Neural cell (in vitro differentiated cells): ENCODE measurements at regions not wholly inside any gene's neighbourhood (a gene's known extent, or its start where the extent isn't known, plus 50 kb on each side); places are given as distances from the start of the nearest gene placed in this dataset.
"Not testable (repeated sequence)": the region's sequence is repeated elsewhere in the genome, so short reads cannot be mapped to it uniquely, and the experiment has no call there.

Experiments
- H2AFZ ChIP-seq: fragments of 200-600, 300-800 bp; sonication (generic), shearing (Covaris generic); 2 replicates; pipeline ENCODE4 v1.6.0; 2014; ENCODE audit warnings: low read depth, mild to moderate bottlenecking, antibody characterized with exemption, low read length, moderate library complexity
- H3F3A ChIP-seq: fragments of 200-600 bp; shearing (Covaris generic); 2 replicates; pipeline ENCODE4 v1.6.1; 2016; ENCODE audit warnings: mild to moderate bottlenecking, moderate library complexity, mixed read lengths, antibody characterized with exemption, low read length; ENCODE audit not compliant: insufficient read depth, poor library complexity, severe bottlenecking
- H3K27ac ChIP-seq: fragments of 200-600, 300-800 bp; sonication (generic), shearing (Covaris generic); 2 replicates; pipeline ENCODE4 v1.5.1; 2014; ENCODE audit warnings: mild to moderate bottlenecking, low read length, moderate library complexity
- H3K27me3 ChIP-seq: fragments of 300-800, 200-600 bp; sonication (generic), shearing (Covaris generic); 2 replicates; pipeline ENCODE4 v1.6.0; 2014; ENCODE audit warnings: mild to moderate bottlenecking, low read depth, low read length, moderate library complexity; ENCODE audit not compliant: insufficient read depth
- H3K36me3 ChIP-seq: fragments of 300-800, 200-600 bp; sonication (generic), shearing (Covaris generic); 2 replicates; pipeline ENCODE4 v1.5.1; 2014; ENCODE audit warnings: mild to moderate bottlenecking, antibody characterized with exemption, low read length, moderate library complexity; ENCODE audit not compliant: insufficient read depth
- H3K4me2 ChIP-seq: fragments of 300-800, 200-600 bp; sonication (generic), shearing (Covaris generic); 2 replicates; pipeline ENCODE4 v1.6.0; 2014; ENCODE audit warnings: mild to moderate bottlenecking, low read length
- H3K4me3 ChIP-seq: fragments of 300-800, 200-600 bp; sonication (generic), shearing (Covaris generic); 2 replicates; pipeline ENCODE4 v1.5.1; 2014; ENCODE audit warnings: mild to moderate bottlenecking, low read length, moderate library complexity
- H3K79me2 ChIP-seq: fragments of 200-600 bp; shearing (Covaris generic); replicated peaks from 2 replicates; pipeline ENCODE4 v1.6.0; 2014; ENCODE audit warnings: mild to moderate bottlenecking, low read length, moderate library complexity; ENCODE audit not compliant: insufficient read depth
- H3K9ac ChIP-seq: fragments of 300-800, 200-600 bp; sonication (generic), shearing (Covaris generic); 2 replicates; pipeline ENCODE4 v1.6.1; 2016; ENCODE audit warnings: mild to moderate bottlenecking, low read length, mixed read lengths
- H3K9me2 ChIP-seq: fragments of 200-600 bp; shearing (Covaris generic); 2 replicates; pipeline ENCODE4 v1.6.1; 2016; ENCODE audit warnings: mild to moderate bottlenecking, low read length, mixed read lengths; ENCODE audit not compliant: insufficient read depth
- H3K9me3 ChIP-seq: fragments of 200-600, 300-800 bp; sonication (generic), shearing (Covaris generic); 2 replicates; pipeline ENCODE4 v1.6.1; 2016; ENCODE audit warnings: mild to moderate bottlenecking, mixed run types, low read length, moderate library complexity, mixed read lengths
- H4K20me1 ChIP-seq: fragments of 200-600 bp; shearing (Covaris generic); 2 replicates; pipeline ENCODE4 v1.6.1; 2016; ENCODE audit warnings: mild to moderate bottlenecking, mixed run types; ENCODE audit not compliant: insufficient read depth
- EP300 ChIP-seq: fragments of 450-650 bp; conservative IDR thresholded peaks from 2 replicates; pipeline ENCODE4 v1.6.1; 2014; ENCODE audit warnings: antibody characterized with exemption, mild to moderate bottlenecking, moderate library complexity; ENCODE audit not compliant: poor library complexity, severe bottlenecking
- EZH2 ChIP-seq: fragments of 200-600, 300-800 bp; shearing (Covaris generic), sonication (generic); IDR thresholded peaks from 2 replicates; pipeline ENCODE4 v1.6.1; 2014; ENCODE audit warnings: antibody characterized with exemption, low read length, borderline replicate concordance, mild to moderate bottlenecking; ENCODE audit not compliant: insufficient read depth, poor library complexity, severe bottlenecking
- MXI1 ChIP-seq: fragments of 450-650 bp; conservative IDR thresholded peaks from 2 replicates; pipeline ENCODE4 v1.6.1; 2014; ENCODE audit warnings: antibody characterized with exemption, mild to moderate bottlenecking; ENCODE audit not compliant: poor library complexity, severe bottlenecking
- POLR2AphosphoS5 ChIP-seq: IDR thresholded peaks from 2 replicates; pipeline ENCODE4 v1.6.1; 2012
- RAD21 ChIP-seq: fragments of 450-650 bp; conservative IDR thresholded peaks from 2 replicates; pipeline ENCODE4 v1.6.1; 2014; ENCODE audit warnings: antibody characterized with exemption, mild to moderate bottlenecking, moderate library complexity
- REST ChIP-seq: IDR thresholded peaks from 2 replicates; pipeline ENCODE4 v1.6.1; 2012; ENCODE audit warnings: borderline replicate concordance
- SMC3 ChIP-seq: fragments of 450-650 bp; conservative IDR thresholded peaks from 2 replicates; pipeline ENCODE4 v1.6.1; 2014; ENCODE audit warnings: antibody characterized with exemption, mild to moderate bottlenecking, moderate library complexity; ENCODE audit not compliant: poor library complexity
- TAF1 ChIP-seq: IDR thresholded peaks from 2 replicates; pipeline ENCODE4 v1.6.1; 2012; ENCODE audit warnings: low read depth
- TF ChIP-seq, protein P1 (sequence below): fragments of 450-650 bp; IDR thresholded peaks from 2 replicates; pipeline ENCODE4 v1.5.1; 2014; ENCODE audit warnings: antibody characterized with exemption, mild to moderate bottlenecking, moderate library complexity; ENCODE audit not compliant: poor library complexity, severe bottlenecking

- no peak for TF ChIP-seq EP300
- no peak for TF ChIP-seq EZH2
Observed at GRCh38 chrY:18912846-18913245, 139.3 kb upstream of the HSFY2 start (continued).

DNA sequence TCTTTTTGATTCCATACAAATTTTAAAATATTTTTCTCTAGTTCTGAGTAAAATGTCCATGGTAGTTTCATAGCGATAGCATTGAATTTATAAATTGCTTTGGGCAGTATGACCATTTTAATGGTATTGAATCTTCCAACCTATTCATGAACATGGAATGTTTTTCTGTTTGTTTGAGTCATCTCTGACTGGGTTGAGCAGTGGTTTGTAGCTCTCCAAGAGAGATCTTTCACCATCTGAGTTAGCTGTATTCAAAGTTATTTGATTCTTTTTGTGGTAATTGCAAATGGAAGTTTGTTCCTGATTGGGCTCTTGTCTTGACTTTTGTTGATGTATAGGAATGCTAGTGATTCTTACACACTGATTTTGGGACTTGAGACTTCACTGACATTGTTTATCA, 136.3 kb upstream of the HSFY2 start:
- H3K9me2 ChIP-seq: no peaks in the 10 kb centered on the region

DNA sequence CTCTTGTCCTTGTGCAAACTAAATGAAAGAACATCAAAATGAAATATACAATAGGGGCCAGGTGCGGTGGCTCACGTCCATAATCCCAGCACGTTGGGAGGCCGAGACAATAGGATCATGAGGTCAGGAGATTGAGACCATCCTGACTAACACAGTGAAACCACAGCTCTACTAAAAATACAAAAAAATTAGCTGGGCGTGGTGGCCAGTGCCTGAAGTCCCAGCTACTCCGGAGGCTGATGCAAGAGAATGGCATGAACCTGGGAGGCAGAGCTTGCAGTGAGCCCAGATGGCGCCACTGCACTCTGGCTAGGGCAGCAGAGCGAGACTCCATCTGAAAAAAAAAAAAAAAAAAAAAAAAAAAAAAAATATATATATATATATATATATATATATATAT, 132.7 kb upstream of the HSFY2 start:
- not testable (repeated sequence) for H2AFZ ChIP-seq, H3K4me2 ChIP-seq, H3K9me3 ChIP-seq, H3K36me3 ChIP-seq, H3F3A ChIP-seq, H4K20me1 ChIP-seq, H3K79me2 ChIP-seq, H3K9ac ChIP-seq, H3K27ac ChIP-seq, H3K9me2 ChIP-seq, H3K27me3 ChIP-seq, H3K4me3 ChIP-seq

More for the DNA sequence above, 136.3 kb upstream of the HSFY2 start:
- Histone ChIP-seq H3F3A (no peaks in the 10 kb centered on the region), H3K27me3 (no peaks in the 10 kb centered on the region), H3K4me2 (no peak overlapping the region), H3K9ac (no peak overlapping the region), H3K9me3 (no peaks in the 10 kb centered on the region), H3K79me2 (no peaks in the 10 kb centered on the region), H3K4me3 (no peak overlapping the region), H3K27ac (no peak overlapping the region), H3K36me3 (no peaks in the 10 kb centered on the region), H4K20me1 (no peaks in the 10 kb centered on the region), H2AFZ (no peak overlapping the region)
- TF ChIP-seq REST: no peak
- TF ChIP-seq TAF1: no peak
- TF ChIP-seq SMC3: no peak
- no peak for TF ChIP-seq POLR2AphosphoS5
- no peak for TF ChIP-seq EP300
- TF ChIP-seq MXI1: no peak
- TF ChIP-seq, protein P1, sequence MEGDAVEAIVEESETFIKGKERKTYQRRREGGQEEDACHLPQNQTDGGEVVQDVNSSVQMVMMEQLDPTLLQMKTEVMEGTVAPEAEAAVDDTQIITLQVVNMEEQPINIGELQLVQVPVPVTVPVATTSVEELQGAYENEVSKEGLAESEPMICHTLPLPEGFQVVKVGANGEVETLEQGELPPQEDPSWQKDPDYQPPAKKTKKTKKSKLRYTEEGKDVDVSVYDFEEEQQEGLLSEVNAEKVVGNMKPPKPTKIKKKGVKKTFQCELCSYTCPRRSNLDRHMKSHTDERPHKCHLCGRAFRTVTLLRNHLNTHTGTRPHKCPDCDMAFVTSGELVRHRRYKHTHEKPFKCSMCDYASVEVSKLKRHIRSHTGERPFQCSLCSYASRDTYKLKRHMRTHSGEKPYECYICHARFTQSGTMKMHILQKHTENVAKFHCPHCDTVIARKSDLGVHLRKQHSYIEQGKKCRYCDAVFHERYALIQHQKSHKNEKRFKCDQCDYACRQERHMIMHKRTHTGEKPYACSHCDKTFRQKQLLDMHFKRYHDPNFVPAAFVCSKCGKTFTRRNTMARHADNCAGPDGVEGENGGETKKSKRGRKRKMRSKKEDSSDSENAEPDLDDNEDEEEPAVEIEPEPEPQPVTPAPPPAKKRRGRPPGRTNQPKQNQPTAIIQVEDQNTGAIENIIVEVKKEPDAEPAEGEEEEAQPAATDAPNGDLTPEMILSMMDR: no peak
- no peak for TF ChIP-seq RAD21
- no peak for TF ChIP-seq EZH2
